ENCODE measurements at regions not wholly inside any gene's neighbourhood (a gene's known extent, or its start where the extent isn't known, plus 50 kb on each side); places are given as distances from the start of the nearest gene placed in this dataset.

GRCh38 chr5:8660133-8660893, 791.4 kb downstream of the MTRR start:
- no peak for DNase-seq
- TF ChIP-seq, protein P1, sequence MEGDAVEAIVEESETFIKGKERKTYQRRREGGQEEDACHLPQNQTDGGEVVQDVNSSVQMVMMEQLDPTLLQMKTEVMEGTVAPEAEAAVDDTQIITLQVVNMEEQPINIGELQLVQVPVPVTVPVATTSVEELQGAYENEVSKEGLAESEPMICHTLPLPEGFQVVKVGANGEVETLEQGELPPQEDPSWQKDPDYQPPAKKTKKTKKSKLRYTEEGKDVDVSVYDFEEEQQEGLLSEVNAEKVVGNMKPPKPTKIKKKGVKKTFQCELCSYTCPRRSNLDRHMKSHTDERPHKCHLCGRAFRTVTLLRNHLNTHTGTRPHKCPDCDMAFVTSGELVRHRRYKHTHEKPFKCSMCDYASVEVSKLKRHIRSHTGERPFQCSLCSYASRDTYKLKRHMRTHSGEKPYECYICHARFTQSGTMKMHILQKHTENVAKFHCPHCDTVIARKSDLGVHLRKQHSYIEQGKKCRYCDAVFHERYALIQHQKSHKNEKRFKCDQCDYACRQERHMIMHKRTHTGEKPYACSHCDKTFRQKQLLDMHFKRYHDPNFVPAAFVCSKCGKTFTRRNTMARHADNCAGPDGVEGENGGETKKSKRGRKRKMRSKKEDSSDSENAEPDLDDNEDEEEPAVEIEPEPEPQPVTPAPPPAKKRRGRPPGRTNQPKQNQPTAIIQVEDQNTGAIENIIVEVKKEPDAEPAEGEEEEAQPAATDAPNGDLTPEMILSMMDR (IDR thresholded peaks at IDR 0.05), result no peak

DNA sequence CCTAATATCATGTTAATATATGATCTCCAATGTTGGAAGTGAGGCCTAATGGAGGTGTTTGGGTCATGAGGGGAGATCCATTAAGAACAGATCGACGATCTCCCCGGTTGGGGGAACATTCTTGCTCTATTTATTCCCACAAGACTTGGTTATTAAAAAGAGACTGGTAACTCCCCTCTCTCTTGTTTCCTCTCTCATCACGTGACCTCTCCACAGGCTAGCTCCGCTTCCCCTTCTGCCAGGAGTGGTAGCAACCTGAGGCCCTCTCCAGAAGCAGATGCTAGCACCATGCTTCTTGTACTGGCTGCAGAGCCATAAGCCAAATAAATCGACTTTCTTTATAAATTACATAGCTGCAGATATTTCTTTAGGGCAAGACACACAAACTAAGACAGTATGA, 794.4 kb downstream of the MTRR start:
- no peak overlapping the region for H3K27ac Mint-ChIP-seq
- TF ChIP-seq, protein P1 (IDR thresholded peaks at IDR 0.05), result no peak
- H3K27me3 Mint-ChIP-seq (ENCODE audit: low read depth in 2 of 2), result no peaks in the 10 kb centered on the region
- DNase-seq (no peak), ATAC-seq (no peak)
- H3K27ac ChIP-seq (ENCODE audit: low read length), result no peak overlapping the region
- H3K4me3 ChIP-seq (ENCODE audit: low read length), result no peak overlapping the region
- H3K4me1 ChIP-seq (ENCODE audit: control insufficient read depth, insufficient read depth, low read length), result no peaks in the 10 kb centered on the region
- no peaks in the 10 kb centered on the region for H3K9me3 ChIP-seq (ENCODE audit: control insufficient read depth, insufficient read depth, low read length)
- H3K4me1 Mint-ChIP-seq, result no peaks in the 10 kb centered on the region
- intact Hi-C loops (cut with micrococcal nuclease), result no loop called here
- H3K36me3 ChIP-seq (ENCODE audit: control insufficient read depth, insufficient read depth, low read length), result no peaks in the 10 kb centered on the region
- no peaks in the 10 kb centered on the region for H3K27me3 ChIP-seq (ENCODE audit: control insufficient read depth, insufficient read depth, low read length)
- H3K4me3 Mint-ChIP-seq, result no peak overlapping the region
- WGBS (ENCODE audit: insufficient coverage), result 82% methylated on average over 3 of the region's 6 CpGs
- no peaks in the 10 kb centered on the region for H3K36me3 Mint-ChIP-seq
- peaks cover 5 to 13% of the 10 kb centered on the region in 2 donors for H3K9me3 Mint-ChIP-seq

More at GRCh38 chr5:8660133-8660893, 791.4 kb downstream of the MTRR start:
- H3K36me3 ChIP-seq (ENCODE audit: control insufficient read depth, insufficient read depth, low read length), result no peaks in the 10 kb centered on the region
- no peaks in the 10 kb centered on the region for H3K27me3 ChIP-seq (ENCODE audit: control insufficient read depth, insufficient read depth, low read length)
- no peak for ATAC-seq
- Mint-ChIP-seq H3K27ac (no peak overlapping the region), H3K9me3 (peaks cover 20 to 21% of the 10 kb centered on the region in 2 donors), H3K4me3 (no peak overlapping the region), H3K4me1 (no peaks in the 10 kb centered on the region), H3K36me3 (no peaks in the 10 kb centered on the region), H3K27me3 (ENCODE audit: low read depth in 2 of 2) (no peaks in the 10 kb centered on the region)
- no peak overlapping the region for H3K27ac ChIP-seq (ENCODE audit: low read length)
- H3K9me3 ChIP-seq (ENCODE audit: control insufficient read depth, insufficient read depth, low read length), result no peaks in the 10 kb centered on the region
- 85% methylated on average over 2 of the region's 4 CpGs for WGBS (ENCODE audit: insufficient coverage)
- no peaks in the 10 kb centered on the region for H3K4me1 ChIP-seq (ENCODE audit: control insufficient read depth, insufficient read depth, low read length)
- intact Hi-C loops (cut with micrococcal nuclease), result no loop called here
- H3K4me3 ChIP-seq (ENCODE audit: low read length), result no peak overlapping the region

- Mint-ChIP-seq H3K36me3 (no peaks in the 10 kb centered on the region), H3K9me3 (peaks cover 9 to 16% of the 10 kb centered on the region in 2 donors), H3K4me3 (no peak overlapping the region), H3K27ac (no peak overlapping the region), H3K27me3 (ENCODE audit: low read depth in 2 of 2) (no peaks in the 10 kb centered on the region), H3K4me1 (no peaks in the 10 kb centered on the region)
- H3K27me3 ChIP-seq (ENCODE audit: control insufficient read depth, insufficient read depth, low read length), result no peaks in the 10 kb centered on the region
- no peak overlapping the region for H3K27ac ChIP-seq (ENCODE audit: low read length)
- DNase-seq (no peak), ATAC-seq (no peak)
- H3K4me3 ChIP-seq (ENCODE audit: low read length), result no peak overlapping the region
- TF ChIP-seq, protein P1 (IDR thresholded peaks at IDR 0.05), result no peak
- WGBS (ENCODE audit: insufficient coverage), result 25% methylated on average over 1 of the region's 2 CpGs
- intact Hi-C loops (cut with micrococcal nuclease), result no loop called here
- H3K36me3 ChIP-seq (ENCODE audit: control insufficient read depth, insufficient read depth, low read length), result no peaks in the 10 kb centered on the region
- H3K4me1 ChIP-seq (ENCODE audit: control insufficient read depth, insufficient read depth, low read length), result no peaks in the 10 kb centered on the region
- peaks cover 3% of the 10 kb centered on the region for H3K9me3 ChIP-seq (ENCODE audit: control insufficient read depth, insufficient read depth, low read length)
Measured at GRCh38 chr5:8675182-8675581, 806.2 kb downstream of the MTRR start.

GRCh38 chr5:8676695-8677094, 807.7 kb downstream of the MTRR start:
- 56% methylated on average over 3 of the region's 3 CpGs for WGBS (ENCODE audit: insufficient coverage)
- H3K27ac Mint-ChIP-seq, result no peak overlapping the region
- H3K36me3 Mint-ChIP-seq, result no peaks in the 10 kb centered on the region
- H3K4me3 ChIP-seq (ENCODE audit: low read length), result no peak overlapping the region
- H3K27me3 Mint-ChIP-seq (ENCODE audit: low read depth in 2 of 2), result no peaks in the 10 kb centered on the region
- ATAC-seq (no peak), DNase-seq (no peak)
- H3K9me3 Mint-ChIP-seq, result peaks cover 9 to 10% of the 10 kb centered on the region in 2 donors
- TF ChIP-seq, protein P1 (IDR thresholded peaks at IDR 0.05), result no peak
- no peak overlapping the region for H3K27ac ChIP-seq (ENCODE audit: low read length)
- no peaks in the 10 kb centered on the region for H3K36me3 ChIP-seq (ENCODE audit: control insufficient read depth, insufficient read depth, low read length)
- H3K4me1 Mint-ChIP-seq, result no peaks in the 10 kb centered on the region
- no peaks in the 10 kb centered on the region for H3K4me1 ChIP-seq (ENCODE audit: control insufficient read depth, insufficient read depth, low read length)
- H3K27me3 ChIP-seq (ENCODE audit: control insufficient read depth, insufficient read depth, low read length), result no peaks in the 10 kb centered on the region
- intact Hi-C loops (cut with micrococcal nuclease), result no loop called here
- peaks cover 3% of the 10 kb centered on the region for H3K9me3 ChIP-seq (ENCODE audit: control insufficient read depth, insufficient read depth, low read length)
- H3K4me3 Mint-ChIP-seq, result no peak overlapping the region

Measured in natural killer cell (primary cell).